Brain microvascular endothelial cell (primary cell): ENCODE measurements at regions not wholly inside any gene's neighbourhood (a gene's known extent, or its start where the extent isn't known, plus 50 kb on each side); places are given as distances from the start of the nearest gene placed in this dataset.

ENCODE experiments used
- DNase-seq: peaks from one replicate; pipeline ENCODE4 v3.0.0-alpha.2; 2020
- H3K27ac ChIP-seq: fragments of 250-450 bp; sonication (Bioruptor Pico); 2 replicates; pipeline ENCODE4 v1.5.1; 2020; ENCODE audit warnings: mild to moderate bottlenecking, moderate library complexity
- H3K27me3 ChIP-seq: fragments of 250-450 bp; sonication (Bioruptor Pico); replicated peaks from 2 replicates; pipeline ENCODE4 v1.5.1; 2020; ENCODE audit warnings: mild to moderate bottlenecking
- H3K36me3 ChIP-seq: fragments of 250-450 bp; sonication (Bioruptor Pico); replicated peaks from 2 replicates; pipeline ENCODE4 v1.5.1; 2020; ENCODE audit warnings: mild to moderate bottlenecking
- H3K4me3 ChIP-seq: 2 replicates; pipeline ENCODE4 v1.5.1; 2011; ENCODE audit warnings: low read depth, mild to moderate bottlenecking, control low read depth, low read length, moderate library complexity
- in situ Hi-C: cut with HindIII; loops from 2 replicates; pipeline ENCODE4 v1.10.0; 2017; ENCODE audit warnings: low sequenced_read_pairs, low pct_ligation_motif_present
- TF ChIP-seq, protein P1 (sequence below): IDR thresholded peaks from 2 replicates; pipeline ENCODE4 v1.5.1; 2011; ENCODE audit warnings: low read depth, mild to moderate bottlenecking, moderate library complexity, low read length, control low read depth, inconsistent platforms; ENCODE audit errors: missing control alignments

DNA sequence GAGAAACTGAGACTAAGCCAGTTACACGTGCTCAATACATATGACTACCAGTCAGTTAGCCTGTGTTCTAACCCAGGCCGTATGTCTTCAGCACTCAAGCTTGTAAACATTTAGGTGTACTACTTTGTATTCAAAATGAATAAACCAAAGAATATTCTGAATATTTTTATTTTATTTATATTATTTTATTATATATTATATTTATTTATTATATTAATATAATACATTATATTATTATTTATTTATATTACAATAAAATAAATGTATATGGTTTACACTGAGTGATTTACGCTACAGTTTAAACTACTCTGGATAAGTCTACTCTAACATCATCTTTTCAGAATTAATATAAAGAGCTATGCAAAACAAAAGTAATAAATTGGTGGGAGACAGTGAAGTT lies 691.5 kb downstream of the CENPC start:
- no peak for DNase-seq
- Histone ChIP-seq H3K36me3 (no peaks in the 10 kb centered on the region), H3K27ac (no peak overlapping the region), H3K4me3 (no peak overlapping the region), H3K27me3 (no peaks in the 10 kb centered on the region)
- TF ChIP-seq, protein P1, sequence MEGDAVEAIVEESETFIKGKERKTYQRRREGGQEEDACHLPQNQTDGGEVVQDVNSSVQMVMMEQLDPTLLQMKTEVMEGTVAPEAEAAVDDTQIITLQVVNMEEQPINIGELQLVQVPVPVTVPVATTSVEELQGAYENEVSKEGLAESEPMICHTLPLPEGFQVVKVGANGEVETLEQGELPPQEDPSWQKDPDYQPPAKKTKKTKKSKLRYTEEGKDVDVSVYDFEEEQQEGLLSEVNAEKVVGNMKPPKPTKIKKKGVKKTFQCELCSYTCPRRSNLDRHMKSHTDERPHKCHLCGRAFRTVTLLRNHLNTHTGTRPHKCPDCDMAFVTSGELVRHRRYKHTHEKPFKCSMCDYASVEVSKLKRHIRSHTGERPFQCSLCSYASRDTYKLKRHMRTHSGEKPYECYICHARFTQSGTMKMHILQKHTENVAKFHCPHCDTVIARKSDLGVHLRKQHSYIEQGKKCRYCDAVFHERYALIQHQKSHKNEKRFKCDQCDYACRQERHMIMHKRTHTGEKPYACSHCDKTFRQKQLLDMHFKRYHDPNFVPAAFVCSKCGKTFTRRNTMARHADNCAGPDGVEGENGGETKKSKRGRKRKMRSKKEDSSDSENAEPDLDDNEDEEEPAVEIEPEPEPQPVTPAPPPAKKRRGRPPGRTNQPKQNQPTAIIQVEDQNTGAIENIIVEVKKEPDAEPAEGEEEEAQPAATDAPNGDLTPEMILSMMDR, result no peak
- in situ Hi-C loops, result no loop called here

GRCh38 chr4:66852843-66853242 lies 692.5 kb downstream of the CENPC start:
- no peaks in the 10 kb centered on the region for H3K36me3 ChIP-seq
- H3K27ac ChIP-seq, result no peak overlapping the region
- no peak overlapping the region for H3K4me3 ChIP-seq
- no peak for DNase-seq
- in situ Hi-C loops, result no loop called here
- TF ChIP-seq, protein P1, result no peak
- H3K27me3 ChIP-seq, result no peaks in the 10 kb centered on the region

- no peak overlapping the region for H3K4me3 ChIP-seq
- no peak for DNase-seq
- in situ Hi-C loops, result no loop called here
- TF ChIP-seq, protein P1, result no peak
- no peaks in the 10 kb centered on the region for H3K36me3 ChIP-seq
- H3K27ac ChIP-seq, result no peak overlapping the region
- H3K27me3 ChIP-seq, result no peaks in the 10 kb centered on the region
Measured at GRCh38 chr4:66849596-66849995, 695.7 kb downstream of the CENPC start.

DNA sequence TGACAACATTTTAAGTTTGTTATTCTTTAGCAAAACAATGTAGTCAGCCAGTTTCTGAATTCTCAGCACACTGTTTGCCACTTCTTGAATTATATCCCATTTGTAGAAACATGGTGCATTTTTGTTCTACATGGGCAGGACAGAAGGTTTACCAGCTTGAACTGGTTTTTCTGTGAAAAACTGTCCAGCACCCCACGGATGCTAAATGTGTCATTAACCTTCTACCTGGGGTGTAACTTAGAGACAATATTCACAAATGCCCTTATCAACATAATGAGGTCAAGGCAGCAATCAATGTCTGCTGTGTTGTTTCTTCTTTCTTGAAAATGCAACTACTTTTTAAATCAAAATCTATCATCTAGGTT lies 702.6 kb downstream of the CENPC start:
- in situ Hi-C loops, result no loop called here
- Histone ChIP-seq H3K27me3 (no peaks in the 10 kb centered on the region), H3K27ac (no peak overlapping the region), H3K4me3 (no peak overlapping the region), H3K36me3 (no peaks in the 10 kb centered on the region)
- TF ChIP-seq, protein P1, result no peak
- DNase-seq, result no peak

DNA sequence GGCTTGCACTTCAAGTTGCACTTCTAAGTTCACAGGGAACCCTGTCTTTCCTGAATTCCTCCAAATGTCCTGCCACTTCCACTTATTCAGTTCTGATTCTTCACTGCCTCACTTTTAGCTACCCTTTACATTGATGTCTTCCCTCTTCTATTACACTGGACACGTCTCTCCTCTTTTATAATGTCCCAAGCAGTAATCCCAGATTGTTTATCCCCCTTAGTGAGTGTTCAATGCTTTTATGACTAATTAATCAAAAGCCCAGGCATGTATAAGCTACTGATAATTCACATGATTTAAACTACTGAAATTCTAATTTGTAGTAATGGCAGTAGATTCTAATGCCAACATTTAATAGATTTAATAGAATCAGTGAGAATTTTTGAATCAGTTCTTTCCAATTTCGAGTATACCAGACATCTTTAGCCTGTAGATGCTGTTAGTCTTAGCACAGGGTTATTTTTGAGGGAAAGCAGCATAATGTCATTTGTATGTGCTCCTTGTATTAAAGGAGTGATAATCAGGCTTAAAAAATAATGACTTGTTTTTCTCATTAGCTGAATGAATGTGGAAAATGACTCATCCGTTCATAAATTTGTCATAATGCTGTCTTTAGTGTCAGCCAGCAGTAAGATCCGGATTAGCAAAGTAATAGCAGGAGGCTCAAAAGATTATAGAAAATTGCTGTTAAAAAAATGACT lies 703.1 kb downstream of the CENPC start:
- TF ChIP-seq, protein P1, result no peak
- in situ Hi-C loops, result no loop called here
- no peaks in the 10 kb centered on the region for H3K27me3 ChIP-seq
- H3K36me3 ChIP-seq, result no peaks in the 10 kb centered on the region
- no peak overlapping the region for H3K4me3 ChIP-seq
- DNase-seq, result no peak
- no peak overlapping the region for H3K27ac ChIP-seq

GRCh38 chr4:66840178-66840577 lies 705.1 kb downstream of the CENPC start:
- DNase-seq, result no peak
- Histone ChIP-seq H3K4me3 (no peak overlapping the region), H3K36me3 (no peaks in the 10 kb centered on the region), H3K27me3 (no peaks in the 10 kb centered on the region), H3K27ac (no peak overlapping the region)
- TF ChIP-seq, protein P1, result no peak
- in situ Hi-C loops, result no loop called here
